ENCODE measurements at regions not wholly inside any gene's neighbourhood (a gene's known extent, or its start where the extent isn't known, plus 50 kb on each side); places are given as distances from the start of the nearest gene placed in this dataset.
"Not testable (repeated sequence)": the region's sequence is repeated elsewhere in the genome, so short reads cannot be mapped to it uniquely, and the experiment has no call there.

DNA sequence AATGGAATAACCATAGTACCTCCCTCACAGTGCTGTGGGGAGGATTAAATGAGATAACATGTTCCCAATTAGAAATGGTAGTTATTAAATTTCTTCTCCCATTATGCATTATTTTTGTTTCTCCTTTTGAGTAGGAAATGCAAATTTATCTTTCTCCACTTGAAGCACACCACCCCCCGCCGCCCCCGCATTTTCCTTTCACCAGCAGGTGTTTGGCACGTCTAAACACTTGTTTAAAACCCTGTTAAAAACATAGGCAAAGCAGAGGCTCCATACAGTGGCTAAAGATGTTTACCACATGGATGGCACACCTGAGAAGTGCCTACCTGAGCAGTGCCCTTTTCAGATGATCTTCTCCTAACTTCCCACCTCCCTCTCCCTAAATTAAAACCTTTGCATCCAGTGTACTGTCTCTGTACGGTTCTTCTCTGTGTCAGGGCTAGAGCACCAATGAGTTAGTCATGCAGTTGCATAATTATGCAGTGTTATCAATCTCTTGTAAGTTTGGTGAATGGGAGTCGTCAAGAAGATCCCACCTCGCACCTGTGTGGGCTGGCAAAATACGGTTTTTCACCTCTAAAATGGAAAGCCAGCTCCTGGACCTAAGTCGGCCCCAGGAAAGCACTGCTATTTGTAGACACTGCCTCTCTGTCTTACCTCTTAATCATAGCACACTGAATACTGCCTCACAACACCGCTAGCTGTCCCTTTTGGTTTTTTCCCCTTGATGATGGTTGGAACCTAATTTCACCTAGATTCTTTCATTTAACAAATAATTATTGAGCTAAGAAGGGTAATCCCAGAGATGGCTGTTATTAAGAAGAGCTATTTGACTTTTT, 122.0 kb downstream of the CT47B1 start:
- DNase-seq (ENCODE audit: low spot score), result no peak

DNA sequence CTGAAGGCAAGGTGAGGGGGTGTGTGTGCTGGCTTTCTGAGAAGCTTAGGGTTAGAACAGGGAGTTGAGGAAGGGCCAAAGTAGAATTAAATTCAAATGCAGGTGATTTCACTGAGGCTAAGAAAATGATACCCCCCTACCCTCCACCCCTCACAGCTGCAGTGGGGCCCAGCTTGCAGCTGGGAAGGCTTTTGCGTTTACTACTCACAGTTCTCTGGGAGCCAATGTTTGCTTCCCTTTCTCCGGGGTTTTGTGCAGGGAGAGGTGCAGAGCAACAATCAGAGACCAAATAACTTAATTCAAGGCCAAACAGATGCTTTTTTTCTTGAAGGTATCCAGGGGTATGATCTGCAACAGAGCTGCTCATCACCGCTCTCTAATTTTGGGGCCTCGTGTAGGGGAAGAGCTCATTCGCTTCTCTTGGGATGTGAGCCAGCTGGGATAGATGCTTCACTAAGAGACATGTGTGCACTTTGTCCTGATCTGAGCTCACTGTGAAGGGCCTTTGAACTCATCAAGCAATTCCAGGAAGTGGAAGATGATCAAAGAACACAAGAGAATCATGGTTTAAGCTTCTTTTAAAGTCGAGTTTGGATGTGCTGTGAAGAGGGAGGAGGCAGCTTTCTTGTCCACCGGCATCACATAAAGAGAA, 122.7 kb upstream of the C1GALT1C1 start:
- no peak for DNase-seq (ENCODE audit: low spot score)

DNA sequence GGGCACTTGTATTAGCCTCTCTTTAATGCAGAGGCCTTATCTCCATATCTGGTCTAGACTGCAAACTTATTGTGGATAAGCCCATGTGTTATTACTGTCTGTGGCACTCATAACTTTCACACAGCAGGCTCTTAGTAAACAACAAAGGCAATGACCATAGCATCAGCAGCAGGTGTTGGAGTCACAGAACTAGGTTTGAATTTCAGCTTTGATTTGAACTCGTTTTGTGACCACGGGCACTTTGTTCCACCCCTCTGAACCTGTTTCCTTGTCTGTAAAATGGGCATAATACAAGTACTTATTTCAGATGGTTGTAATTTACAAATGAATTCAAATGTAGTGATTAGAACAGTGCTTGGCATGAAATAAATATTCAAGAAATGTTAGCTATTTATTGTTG, 121.8 kb upstream of the C1GALT1C1 start:
- no peak for DNase-seq (ENCODE audit: low spot score)

DNA sequence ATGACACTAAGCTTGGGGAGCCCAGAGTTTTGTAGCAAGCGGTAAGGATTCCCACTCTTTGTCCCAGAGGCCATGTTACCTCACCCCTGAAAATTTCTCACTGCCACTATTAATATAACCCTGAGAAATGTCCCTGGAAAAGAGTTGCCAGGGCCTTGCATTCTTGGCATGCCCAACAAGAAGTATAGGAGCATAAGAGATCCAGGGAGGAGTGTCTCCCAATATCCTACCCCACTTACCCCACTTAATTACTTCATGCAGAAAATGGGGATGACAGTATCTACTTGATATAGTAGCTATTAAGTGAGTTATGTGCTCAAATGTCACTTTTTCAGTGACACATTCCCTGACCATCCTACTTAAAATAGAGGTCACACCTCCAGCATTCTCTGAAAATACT, 120.5 kb upstream of the C1GALT1C1 start:
- no peak for DNase-seq (ENCODE audit: low spot score)

DNA sequence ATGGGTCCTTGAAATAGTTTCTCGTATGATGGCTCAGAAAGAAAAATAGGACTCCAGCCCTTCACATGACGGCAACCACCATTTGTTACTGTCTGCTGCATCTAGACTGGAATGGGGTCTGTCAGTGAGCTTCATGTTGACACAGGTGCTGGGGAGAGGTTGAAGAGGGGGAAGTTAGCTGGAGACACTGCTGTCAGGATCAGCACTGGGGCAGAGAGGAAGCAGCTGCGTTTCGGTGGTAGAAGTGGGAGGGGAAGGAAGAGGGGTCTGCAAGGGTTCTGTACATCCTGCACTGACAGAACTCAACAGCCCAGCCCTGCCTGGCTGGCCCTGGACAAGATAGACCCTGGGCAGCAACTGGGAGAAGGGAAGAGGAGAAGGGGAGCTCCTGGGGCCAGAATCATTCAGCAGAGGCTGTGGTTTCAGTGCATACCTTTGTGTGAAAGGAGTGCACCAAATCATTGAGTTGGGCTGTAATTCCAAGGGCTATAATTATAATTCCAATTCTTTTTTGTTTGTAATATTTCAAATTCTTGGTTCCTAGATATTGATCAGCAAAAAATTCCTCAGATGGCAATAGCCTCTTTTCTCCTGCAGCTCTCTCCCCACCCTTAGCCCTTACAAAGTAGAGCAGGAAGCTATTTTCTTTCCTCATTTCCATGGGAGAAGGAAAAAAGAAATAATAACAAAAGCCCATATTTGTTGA, 119.4 kb upstream of the C1GALT1C1 start:
- no peak for DNase-seq (ENCODE audit: low spot score)

DNA sequence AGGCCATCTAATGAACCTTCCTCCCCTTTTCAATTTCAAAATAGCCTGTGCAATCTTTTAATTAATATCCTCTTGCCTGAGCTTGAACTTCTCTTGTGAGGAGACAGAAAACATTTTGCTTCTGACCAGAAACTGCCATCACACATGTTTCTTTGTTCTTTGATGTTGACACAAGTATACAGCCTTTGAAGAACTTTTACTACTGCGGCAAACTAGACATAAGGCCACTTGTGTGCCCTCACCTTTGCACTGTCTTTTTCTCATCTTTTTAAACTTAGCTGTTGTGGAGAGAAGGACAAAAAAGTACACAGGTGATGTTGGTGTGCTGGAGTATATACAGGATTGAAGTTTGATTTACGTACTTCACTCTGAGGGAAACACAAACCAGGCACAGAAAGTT, 116.3 kb upstream of the C1GALT1C1 start:
- DNase-seq (ENCODE audit: low spot score), result no peak

DNA sequence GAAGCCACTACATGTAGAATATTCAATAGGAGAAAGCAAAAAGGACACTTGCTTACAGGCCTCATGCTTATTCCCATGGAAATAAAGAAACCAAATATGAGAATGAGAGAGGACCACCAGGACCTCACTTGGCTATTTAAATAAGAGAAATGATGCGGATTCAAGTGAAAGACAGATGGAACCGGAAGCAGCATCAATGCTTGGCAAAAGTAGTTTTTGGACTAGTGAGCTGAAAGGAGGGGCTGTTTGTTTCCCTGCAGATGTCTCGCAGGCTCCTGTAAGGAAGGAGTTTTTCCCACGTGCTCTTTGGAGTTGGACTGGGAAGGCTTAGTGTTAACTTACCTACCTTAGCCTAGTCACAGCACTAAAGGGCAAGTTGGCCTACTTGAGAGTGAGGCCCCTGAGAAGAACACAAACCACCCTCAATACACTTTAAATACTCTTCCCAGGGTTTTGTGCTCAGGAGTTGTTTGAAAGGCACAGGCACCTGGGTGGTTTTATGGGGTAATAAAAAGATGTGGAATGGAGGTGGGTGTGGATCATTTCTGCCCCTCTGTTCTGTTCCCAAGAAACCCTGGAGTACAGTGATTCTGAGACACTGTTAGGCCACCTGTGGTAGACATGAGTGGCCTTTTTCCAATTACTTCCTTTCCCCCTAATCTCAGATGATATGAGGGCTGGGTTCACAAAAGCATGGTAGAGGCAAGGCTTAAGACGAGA, 113.3 kb upstream of the C1GALT1C1 start:
- DNase-seq (ENCODE audit: low spot score), result no peak

DNA sequence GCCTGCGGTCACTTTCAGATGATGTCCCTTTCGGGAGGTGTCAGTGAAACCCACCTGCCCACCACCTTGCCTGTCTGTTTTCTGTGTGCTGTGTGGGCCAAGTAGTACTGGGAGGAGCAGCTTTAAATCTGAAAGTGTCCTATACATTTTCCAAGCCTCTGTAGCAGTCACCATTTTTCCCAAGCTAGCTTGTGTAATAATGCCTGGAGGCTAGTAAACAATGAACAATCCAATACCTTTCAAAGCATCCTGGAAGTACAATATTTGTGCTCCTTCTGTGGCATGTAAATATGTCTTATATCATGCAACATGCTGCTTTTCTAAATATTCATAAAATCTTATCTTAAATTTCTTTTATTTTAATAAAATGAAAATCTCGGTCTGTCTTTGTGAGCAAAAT, 111.6 kb upstream of the C1GALT1C1 start:
- DNase-seq (ENCODE audit: low spot score), result no peak

DNA sequence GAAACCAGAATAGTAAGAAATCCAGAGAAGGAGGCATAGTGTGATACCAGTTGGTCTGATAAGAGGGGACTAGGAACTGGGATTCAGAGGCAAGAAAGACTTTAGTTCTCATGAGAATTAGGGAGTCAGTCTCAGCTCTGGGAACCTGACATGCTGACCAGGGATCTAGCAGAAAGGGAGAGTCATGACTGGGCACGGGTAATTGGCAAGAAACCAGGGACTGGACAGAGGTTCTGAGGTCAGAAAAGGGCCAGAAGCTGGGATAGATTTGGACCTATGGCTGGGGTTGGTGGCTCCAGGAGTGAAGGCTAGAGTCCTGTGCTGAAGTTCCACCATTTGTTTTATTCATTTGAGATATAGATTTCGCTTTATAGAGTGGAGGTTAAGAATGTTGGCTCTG, 110.2 kb upstream of the C1GALT1C1 start:
- DNase-seq (ENCODE audit: low spot score), result no peak

DNA sequence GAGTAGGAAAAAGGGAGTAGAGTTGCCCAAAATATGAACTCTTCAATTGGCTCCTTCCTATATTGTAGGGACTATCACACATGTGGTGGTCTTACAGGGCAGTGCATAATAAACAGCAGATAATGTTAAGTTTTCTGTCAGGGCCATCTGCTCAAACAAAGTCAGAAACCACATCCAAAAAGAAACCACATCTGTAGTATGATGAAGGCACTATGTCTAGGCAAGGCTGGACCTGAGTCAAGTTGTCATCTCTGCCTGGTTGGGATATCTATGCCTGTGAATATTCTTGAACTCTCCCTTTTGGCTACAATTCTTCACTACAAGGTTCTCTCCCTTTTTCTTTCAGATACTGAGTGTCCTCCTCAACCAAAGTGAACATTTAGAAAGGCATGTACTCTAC, 109.4 kb upstream of the C1GALT1C1 start:
- DNase-seq (ENCODE audit: low spot score), result no peak

DNA sequence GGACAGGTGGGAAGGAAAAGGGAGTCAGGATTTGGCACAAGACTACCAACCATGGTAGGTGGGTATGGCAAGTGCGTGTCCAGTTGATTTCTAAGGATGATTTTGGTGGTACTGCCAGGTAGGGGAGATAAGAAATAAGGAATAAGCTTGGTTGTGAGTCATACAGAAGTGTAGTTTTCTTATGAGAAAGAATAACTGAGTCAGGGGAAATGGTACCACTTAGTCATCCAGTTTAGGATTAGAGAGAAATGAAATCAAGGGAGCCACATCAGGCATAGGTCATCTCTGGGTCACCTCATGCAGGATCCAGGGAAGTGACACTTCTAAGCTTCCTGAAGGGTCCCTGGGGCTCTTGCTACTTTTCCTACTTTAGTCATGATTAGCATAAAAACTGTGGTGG, 107.1 kb upstream of the C1GALT1C1 start:
- no peak for DNase-seq (ENCODE audit: low spot score)

DNA sequence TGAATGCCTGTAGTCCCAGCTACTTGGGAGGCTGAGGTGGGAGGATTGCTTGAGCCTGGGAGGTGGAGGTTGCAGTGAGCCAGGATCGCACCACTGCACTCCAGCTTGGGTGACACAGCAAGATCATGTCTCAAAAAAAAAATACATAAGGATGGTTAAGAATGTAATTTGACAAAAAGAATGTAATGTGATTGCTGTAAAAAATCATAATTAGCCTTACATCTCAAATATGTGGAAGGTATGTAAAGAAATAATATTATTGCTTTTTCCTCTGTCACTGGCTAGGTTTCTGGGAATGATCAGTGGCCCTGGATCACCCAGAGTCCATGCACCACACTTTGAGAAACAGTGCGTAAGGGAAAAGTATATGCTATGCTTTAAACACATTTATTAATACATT, 106.1 kb upstream of the C1GALT1C1 start:
- DNase-seq (ENCODE audit: low spot score), result no peak

DNA sequence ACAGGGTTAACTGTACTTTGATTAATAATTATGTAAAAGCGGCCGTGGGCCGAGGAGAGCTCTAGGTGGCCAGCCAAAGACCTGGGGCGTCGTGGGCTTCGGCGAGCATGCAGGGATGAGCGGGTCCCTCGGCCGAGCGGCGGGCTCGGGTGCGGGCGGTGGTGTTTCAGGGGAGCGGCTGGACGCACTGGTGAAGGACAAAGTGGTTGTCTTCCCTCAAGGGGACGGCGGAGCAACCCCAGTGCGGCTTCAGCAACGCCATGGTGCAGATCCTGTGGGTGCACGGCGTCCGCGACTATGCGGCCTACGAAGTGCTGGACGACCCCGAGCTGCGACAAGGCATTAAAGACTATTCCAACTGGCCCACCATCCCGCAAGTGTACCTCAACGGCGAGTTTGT, 103.0 kb upstream of the C1GALT1C1 start:
- no peak for DNase-seq (ENCODE audit: low spot score)

DNA sequence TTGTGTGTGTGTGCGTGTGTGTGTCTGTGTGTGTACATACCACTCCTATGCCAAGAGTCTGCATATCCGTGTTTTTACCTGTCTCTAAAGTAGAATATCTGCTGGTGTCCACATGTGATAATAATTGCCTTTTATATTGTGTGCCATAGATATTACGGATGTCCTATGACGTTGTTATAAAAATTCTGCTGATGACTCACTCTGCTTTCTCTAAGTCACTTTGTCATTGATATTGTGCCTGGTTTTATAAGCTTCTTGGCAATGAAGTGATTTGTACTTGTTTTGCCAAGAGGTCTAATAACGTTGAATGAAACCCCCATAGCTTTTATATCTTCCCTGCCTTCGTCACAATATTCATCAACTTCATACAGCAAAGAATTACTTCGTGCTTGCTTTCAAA, 102.6 kb upstream of the C1GALT1C1 start:
- no peak for DNase-seq (ENCODE audit: low spot score)

DNA sequence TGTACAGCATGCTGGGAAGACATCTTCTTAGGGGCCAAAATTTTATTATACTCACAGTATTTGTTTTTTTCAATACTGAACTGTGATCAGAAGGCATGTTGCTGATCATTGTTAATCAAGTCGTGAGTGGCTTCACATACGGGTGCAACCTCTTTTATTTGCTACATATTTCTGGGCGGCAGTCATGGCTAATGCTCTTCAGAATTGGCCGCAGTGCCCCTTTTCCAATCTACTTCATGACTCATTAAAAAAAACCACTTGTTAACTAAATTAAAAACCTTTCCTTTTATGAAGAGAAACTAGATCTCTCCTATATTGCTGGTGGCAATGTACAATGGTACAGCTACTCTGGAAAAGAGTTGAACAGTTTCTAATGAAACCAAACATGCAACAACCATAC, 101.5 kb upstream of the C1GALT1C1 start:
- DNase-seq (ENCODE audit: low spot score), result no peak

DNA sequence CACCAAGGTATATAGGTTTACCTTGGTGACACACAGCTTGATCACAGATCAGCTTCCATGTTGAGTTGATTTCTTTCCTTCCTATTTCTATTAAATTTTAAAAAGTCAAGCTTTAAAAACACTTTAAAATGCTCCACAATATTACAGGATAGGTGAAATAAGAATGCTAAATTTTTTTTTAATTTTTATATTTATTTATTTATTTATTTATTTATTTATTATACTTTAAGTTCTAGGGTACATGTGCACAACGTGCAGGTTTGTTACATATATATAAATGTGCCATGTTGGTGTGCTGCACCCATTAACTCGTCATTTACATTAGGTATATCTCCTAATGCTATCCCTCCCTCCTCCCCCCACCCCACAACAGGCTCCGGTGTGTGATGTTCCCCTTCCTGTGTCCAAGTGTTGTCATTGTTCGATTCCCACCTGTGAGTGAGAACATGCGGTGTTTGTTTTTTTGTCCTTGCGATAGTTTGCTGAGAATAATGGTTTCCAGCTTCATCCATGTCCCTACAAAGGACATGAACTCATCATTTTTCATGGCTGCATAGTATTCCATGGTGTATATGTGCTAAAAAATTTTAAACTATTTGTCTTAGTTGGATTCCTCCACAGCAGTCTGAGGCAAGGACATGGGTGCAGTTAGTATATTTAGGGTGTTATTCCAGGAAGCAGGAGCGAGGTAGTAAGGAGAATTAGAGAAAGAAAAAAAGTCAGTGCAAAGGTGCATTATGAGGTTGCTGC, 99.8 kb upstream of the C1GALT1C1 start:
- not testable (repeated sequence) for DNase-seq (ENCODE audit: low spot score)

DNA sequence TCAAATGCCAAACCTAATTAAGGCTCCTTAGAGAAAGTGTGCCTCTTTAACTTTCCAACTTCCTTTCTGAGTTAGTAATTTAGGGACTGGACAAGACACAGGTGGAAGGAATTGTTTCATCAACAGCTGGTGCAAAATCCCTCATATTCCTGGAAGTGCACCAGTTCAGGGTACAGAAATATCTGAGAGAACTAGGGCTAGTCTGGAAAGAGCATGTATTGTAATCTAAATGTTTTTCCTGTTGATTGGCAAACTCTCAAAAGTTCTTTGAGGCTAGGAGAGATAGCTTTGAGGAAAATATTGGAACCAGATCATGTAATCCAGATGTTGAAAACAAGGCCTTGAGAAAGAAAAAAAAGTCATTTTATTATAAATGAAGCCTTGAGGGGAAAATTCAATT, 98.1 kb upstream of the C1GALT1C1 start:
- DNase-seq (ENCODE audit: low spot score), result no peak

DNA sequence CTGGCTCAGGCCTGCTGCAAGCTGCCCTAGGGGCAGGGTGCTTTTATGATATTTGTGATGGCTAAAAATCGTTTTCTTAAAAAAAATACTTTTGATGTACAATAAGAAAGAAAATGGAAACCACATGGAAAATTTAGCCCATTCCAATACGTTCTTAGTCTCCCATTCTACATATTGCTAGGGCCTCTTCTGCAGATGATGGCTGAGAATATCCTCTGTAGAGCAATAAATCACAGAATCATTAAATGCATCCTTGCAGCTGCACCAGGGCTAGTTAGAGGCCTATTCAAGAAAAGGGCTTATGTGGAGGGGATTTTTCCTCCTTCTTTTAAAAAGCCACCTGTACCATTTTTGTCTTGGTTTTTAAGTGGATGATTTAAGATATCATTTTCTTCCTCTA, 97.6 kb upstream of the C1GALT1C1 start:
- DNase-seq (ENCODE audit: low spot score), result no peak

DNA sequence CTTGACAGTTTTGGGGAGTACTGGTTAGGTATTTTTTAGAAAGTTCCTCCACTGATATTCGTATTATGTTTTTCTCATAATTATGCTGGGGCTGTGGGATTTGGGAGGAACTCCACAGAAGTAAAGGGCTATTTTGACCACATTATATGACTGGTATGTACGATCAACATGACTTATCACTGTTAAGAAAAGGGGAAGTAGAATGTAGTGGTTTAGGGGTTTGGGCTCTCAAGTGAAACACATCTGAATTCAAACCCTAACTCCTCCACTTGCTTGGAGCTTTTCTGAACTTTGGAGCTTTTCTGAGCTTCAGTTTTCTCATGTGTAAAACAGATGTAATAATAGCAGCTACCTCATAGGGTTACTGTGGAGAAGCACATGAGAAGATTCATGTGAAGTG, 96.4 kb upstream of the C1GALT1C1 start:
- DNase-seq (ENCODE audit: low spot score), result no peak

DNA sequence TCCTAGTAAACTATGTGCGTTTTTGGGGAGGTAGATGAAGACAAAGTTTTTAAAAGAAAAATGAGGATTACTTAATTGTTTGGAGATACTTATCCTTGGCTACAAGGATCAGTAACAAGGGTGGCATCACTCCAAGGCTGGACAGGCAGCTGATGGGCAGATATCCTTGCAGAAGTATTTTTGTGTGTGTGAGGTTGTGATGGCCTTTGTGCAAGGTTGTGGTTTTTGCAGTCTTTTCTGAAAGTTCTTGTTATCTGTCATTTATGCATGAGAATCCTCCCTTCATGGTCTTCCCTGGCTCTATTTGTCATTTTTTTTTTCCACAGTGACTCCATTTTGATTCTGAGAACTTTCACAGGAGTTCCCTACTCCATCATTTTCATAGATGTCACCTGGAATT, 96.0 kb upstream of the C1GALT1C1 start:
- no peak for DNase-seq (ENCODE audit: low spot score)

DNA sequence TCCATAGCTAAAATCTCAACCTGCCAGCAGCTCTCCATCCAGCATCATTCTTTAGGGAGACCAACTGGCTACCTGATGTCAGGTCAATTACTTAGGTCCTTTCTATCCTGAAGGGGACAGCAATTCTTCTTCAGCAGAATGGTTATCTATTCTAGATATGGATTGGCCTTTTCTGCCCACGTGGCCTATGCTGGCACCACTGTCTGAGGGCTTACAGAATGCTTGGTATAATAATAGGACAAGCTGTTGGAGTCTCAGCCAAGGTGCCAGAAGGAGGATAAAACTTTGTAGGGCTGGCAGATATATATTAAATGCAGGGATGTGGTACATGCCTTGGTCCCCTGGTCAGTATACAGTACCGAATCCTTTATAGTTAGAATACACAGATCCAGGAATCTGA, 89.8 kb upstream of the C1GALT1C1 start:
- DNase-seq (ENCODE audit: low spot score), result no peak

DNA sequence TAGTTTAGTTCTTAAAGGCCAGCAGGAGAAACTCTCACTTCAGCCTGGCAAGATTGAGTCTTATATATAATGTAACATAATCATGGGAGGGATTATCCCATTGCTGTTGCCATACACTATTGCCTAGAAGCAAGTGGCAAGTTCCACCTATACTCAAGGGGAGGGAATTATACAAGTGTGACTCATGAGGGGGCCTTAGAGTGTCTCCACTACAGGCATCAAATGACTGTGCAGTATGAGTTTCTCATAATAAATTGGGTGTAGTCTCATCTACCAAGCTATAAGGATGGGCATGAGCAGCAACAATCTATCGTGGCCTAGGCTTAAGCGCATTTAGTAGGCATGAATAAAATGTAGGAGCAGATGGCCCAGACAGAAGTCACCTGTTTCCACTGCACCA, 89.1 kb upstream of the C1GALT1C1 start:
- no peak for DNase-seq (ENCODE audit: low spot score)
